A673 (cell line): ENCODE measurements at regions not wholly inside any gene's neighbourhood (a gene's known extent, or its start where the extent isn't known, plus 50 kb on each side); places are given as distances from the start of the nearest gene placed in this dataset.

Experiments
- CTCF ChIP-seq: fragments of 300-800, 200-600 bp; sonication (generic); conservative IDR thresholded peaks from 2 replicates; pipeline ENCODE4 v1.5.1; 2017; ENCODE audit warnings: low read depth, mild to moderate bottlenecking, antibody characterized with exemption, low read length, moderate library complexity, mixed read lengths
- EZH2 ChIP-seq: fragments of 200-600 bp; sonication (generic); IDR thresholded peaks from 2 replicates; pipeline ENCODE4 v1.6.1; 2017; ENCODE audit warnings: borderline replicate concordance, low read depth, mild to moderate bottlenecking, mixed read lengths, antibody characterized with exemption, low read length; ENCODE audit not compliant: poor library complexity, severe bottlenecking

- TF ChIP-seq CTCF = no peak
- no peak for TF ChIP-seq EZH2
Observed at GRCh38 chr3:64972793-64973192, 285.0 kb upstream of the ADAMTS9 start.
